H1 (cell line): ENCODE measurements at regions not wholly inside any gene's neighbourhood (a gene's known extent, or its start where the extent isn't known, plus 50 kb on each side); places are given as distances from the start of the nearest gene placed in this dataset.

ENCODE experiments used
- CTCF ChIA-PET: fragments of 300-600 bp; sonication (Branson Sonifier 250); formaldehyde crosslinking; loops from one replicate; lab custom pipeline; 2021; ENCODE audit not compliant: partially characterized antibody; lab: Charles Lee
- POLR2A ChIA-PET: fragments of 300-600 bp; sonication (Branson Sonifier 250); formaldehyde crosslinking; loops from one replicate; lab custom pipeline; 2021; ENCODE audit warnings: inconsistent platforms; ENCODE audit not compliant: partially characterized antibody; lab: Charles Lee
- DNase-seq, 2 experiments: peaks; one replicate each; pipeline versions ENCODE4 v3.0.0 to v3.0.0-alpha.2; 2010 to 2022; ENCODE audit warnings: low spot score in 2 of 2, low read depth in 1 of 2, mixed read lengths in 1 of 2
- FAIRE-seq: peaks from 2 replicates; lab custom pipeline; 2011; peaks lifted over from hg19 to GRCh38; lab: Jason Lieb, UNC
- H2AFZ ChIP-seq: 2 replicates; pipeline ENCODE4 v1.8.1; 2012; ENCODE audit warnings: low read length, inconsistent platforms
- H2AK5ac ChIP-seq: 2 replicates; pipeline ENCODE4 v1.6.1; 2013; ENCODE audit warnings: low read depth, low read length
- H2BK120ac ChIP-seq: replicated peaks from 2 replicates; pipeline ENCODE3; 2013; ENCODE audit warnings: low read depth, low read length, inconsistent platforms
- H2BK12ac ChIP-seq: 2 replicates; pipeline ENCODE4 v1.6.1; 2013; ENCODE audit warnings: low read depth, low read length
- H2BK15ac ChIP-seq: 2 replicates; pipeline ENCODE4 v1.6.1; 2013; ENCODE audit warnings: low read length
- H2BK20ac ChIP-seq: 2 replicates; pipeline ENCODE4 v1.6.1; 2013; ENCODE audit warnings: low read length
- H2BK5ac ChIP-seq: 2 replicates; pipeline ENCODE4 v1.6.1; 2013; ENCODE audit warnings: low read depth, low read length
- H3K14ac ChIP-seq: 2 replicates; pipeline ENCODE4 v1.6.1; 2013; ENCODE audit warnings: inconsistent platforms; ENCODE audit not compliant: insufficient read length
- H3K18ac ChIP-seq: 2 replicates; pipeline ENCODE4 v1.6.1; 2013; ENCODE audit warnings: low read length; ENCODE audit errors: extremely low read depth
- H3K23ac ChIP-seq: 2 replicates; pipeline ENCODE4 v1.6.1; 2013; ENCODE audit warnings: inconsistent platforms; ENCODE audit not compliant: insufficient read length
- H3K23me2 ChIP-seq: 2 replicates; pipeline ENCODE4 v1.6.1; 2013; ENCODE audit warnings: low read depth, low read length
- H3K27ac ChIP-seq: 2 replicates; pipeline ENCODE4 v1.6.1; 2011; ENCODE audit warnings: low read depth, low read length, inconsistent platforms
- H3K27me3 ChIP-seq, 4 experiments: replicated peaks in 1 of 4; 1 replicate in 1 of 4; 2 replicates in 3 of 4; pipeline versions ENCODE4 v1.6.1 to v1.8.1; 2011 to 2013; ENCODE audit warnings: low read length in 3 of 4, mild to moderate bottlenecking in 3 of 4, inconsistent platforms in 2 of 4, mixed read lengths in 2 of 4, moderate library complexity in 1 of 4; ENCODE audit not compliant: control insufficient read depth in 3 of 4, insufficient read depth in 3 of 4; ENCODE audit errors: extremely low read depth in 1 of 4
- H3K36me3 ChIP-seq, 4 experiments: 2 replicates each; pipeline versions ENCODE4 v1.6.1 to v1.8.1; 2011 to 2013; ENCODE audit warnings: mild to moderate bottlenecking in 4 of 4, low read length in 3 of 4, moderate library complexity in 2 of 4, control low read depth in 1 of 4, inconsistent platforms in 1 of 4; ENCODE audit not compliant: insufficient read depth in 4 of 4, control insufficient read depth in 2 of 4
- H3K4ac ChIP-seq: replicated peaks from 2 replicates; pipeline ENCODE3; 2013; ENCODE audit warnings: low read length, low read depth, mixed read lengths, inconsistent platforms; ENCODE audit not compliant: insufficient read length
- H3K4me1 ChIP-seq, 4 experiments: replicated peaks in 1 of 4; 1 replicate in 1 of 4; 2 replicates in 3 of 4; pipeline versions ENCODE4 v1.6.1 to v1.8.1; 2011 to 2013; ENCODE audit warnings: low read length in 3 of 4, inconsistent platforms in 2 of 4, mixed read lengths in 1 of 4; ENCODE audit not compliant: insufficient read depth in 4 of 4, control insufficient read depth in 3 of 4
- H3K4me2 ChIP-seq, 2 experiments: 2 replicates each; pipeline versions ENCODE4 v1.6.1 to v1.8.1; 2011 to 2013; ENCODE audit warnings: low read depth in 2 of 2, low read length in 2 of 2, control low read depth in 1 of 2, inconsistent platforms in 1 of 2, mild to moderate bottlenecking in 1 of 2; ENCODE audit not compliant: insufficient read depth in 1 of 2
- H3K4me3 ChIP-seq, 4 experiments: fragments of 200-600, 300-600 bp in 1 of 4; sonication (generic), shearing (Covaris generic), sonication (Bioruptor Twin) in 1 of 4; 2 replicates each; pipeline versions ENCODE4 v1.5.1 to v1.8.1; 2011 to 2016; ENCODE audit warnings: low read length in 4 of 4, low read depth in 3 of 4, control low read depth in 2 of 4, inconsistent platforms in 2 of 4, mild to moderate bottlenecking in 2 of 4, mixed read lengths in 1 of 4, moderate library complexity in 1 of 4; ENCODE audit not compliant: insufficient read depth in 2 of 4; ENCODE audit errors: extremely low read depth in 1 of 4
- H3K56ac ChIP-seq: replicated peaks from 2 replicates; pipeline ENCODE3; 2013; ENCODE audit warnings: low read depth, mild to moderate bottlenecking, mixed read lengths, low read length, inconsistent platforms; ENCODE audit not compliant: insufficient read length
- H3K79me1 ChIP-seq: 2 replicates; pipeline ENCODE4 v1.6.1; 2013; ENCODE audit warnings: low read depth, low read length, control low read depth
- H3K79me2 ChIP-seq, 2 experiments: 2 replicates each; pipeline versions ENCODE4 v1.6.1 to v1.8.1; 2012 to 2013; ENCODE audit warnings: low read length in 2 of 2, mild to moderate bottlenecking in 2 of 2, inconsistent platforms in 1 of 2; ENCODE audit not compliant: insufficient read depth in 2 of 2, control insufficient read depth in 1 of 2
- H3K9ac ChIP-seq, 4 experiments: replicated peaks in 1 of 4; 1 replicate in 1 of 4; 2 replicates in 3 of 4; pipeline versions ENCODE4 v1.6.1 to v1.8.1; 2011 to 2013; ENCODE audit warnings: low read depth in 3 of 4, low read length in 3 of 4, control low read depth in 2 of 4, mild to moderate bottlenecking in 2 of 4, moderate library complexity in 2 of 4, inconsistent platforms in 1 of 4; ENCODE audit errors: extremely low read depth in 1 of 4
- H3K9me3 ChIP-seq, 2 experiments: 2 replicates each; pipeline versions ENCODE4 v1.6.1 to v1.8.1; 2012 to 2013; ENCODE audit warnings: mild to moderate bottlenecking in 2 of 2, moderate library complexity in 2 of 2, control low read depth in 1 of 2, inconsistent platforms in 1 of 2, low read depth in 1 of 2, low read length in 1 of 2, mixed read lengths in 1 of 2; ENCODE audit not compliant: insufficient read depth in 2 of 2
- H4K20me1 ChIP-seq, 2 experiments: replicated peaks in 1 of 2; 2 replicates each; pipeline versions ENCODE3 to v1.8.1; 2011 to 2013; ENCODE audit warnings: inconsistent platforms in 2 of 2, low read length in 2 of 2, mild to moderate bottlenecking in 1 of 2; ENCODE audit not compliant: insufficient read depth in 2 of 2, control insufficient read depth in 1 of 2
- H4K5ac ChIP-seq: 2 replicates; pipeline ENCODE4 v1.6.1; 2013; ENCODE audit warnings: low read length, low read depth, mixed read lengths, inconsistent platforms; ENCODE audit not compliant: insufficient read length
- H4K8ac ChIP-seq: 2 replicates; pipeline ENCODE4 v1.8.0; 2013; ENCODE audit warnings: mild to moderate bottlenecking, moderate library complexity, low read length, inconsistent platforms; ENCODE audit not compliant: insufficient read depth; ENCODE audit errors: extremely low read depth
- H4K91ac ChIP-seq: replicated peaks from 2 replicates; pipeline ENCODE3; 2013; ENCODE audit warnings: low read length, mixed read lengths, inconsistent platforms; ENCODE audit not compliant: insufficient read length
- ASH2L ChIP-seq: fragments of 200-600, 300-600 bp; sonication (generic); IDR thresholded peaks from one replicate; pipeline ENCODE4 v1.7.1; 2017; ENCODE audit warnings: low read length
- GABPA ChIP-seq: IDR thresholded peaks from 2 replicates; pipeline ENCODE4 v1.6.1; 2011; ENCODE audit warnings: mild to moderate bottlenecking, low read length, moderate library complexity, borderline replicate concordance; ENCODE audit not compliant: insufficient read depth
- JUN ChIP-seq: IDR thresholded peaks from 2 replicates; pipeline ENCODE4 v1.6.1; 2011; ENCODE audit warnings: low read depth, mild to moderate bottlenecking, improper control_type of control experiment, low read length
- WGBS, 2 experiments: shearing (Covaris generic) in 1 of 2; methylation state at CpG; one replicate each; pipeline versions ENCODE4 v1.1.6 to v1.1.7; 2013 to 2015; ENCODE audit warnings: low lambda C conversion rate in 2 of 2, mixed read lengths in 2 of 2, inconsistent platforms in 1 of 2, low coverage in 1 of 2, missing lambda C conversion rate in 1 of 2; ENCODE audit not compliant: insufficient replicate concordance in 2 of 2, insufficient coverage in 1 of 2, insufficient read length in 1 of 2; ENCODE audit errors: extremely low coverage in 1 of 2, missing lambda C conversion rate in 1 of 2; 5-methylcytosine and 5-hydroxymethylcytosine counted together

GRCh38 chr15:31573759-31574158, 247.1 kb downstream of the KLF13 start:
- Histone ChIP-seq H3K4me2 (no peak overlapping the region), H2BK120ac (no peak overlapping the region), H3K4me3 (no peak overlapping the region), H3K18ac (no peak overlapping the region), H2AK5ac (no peak overlapping the region), H4K5ac (no peak overlapping the region), H4K20me1 (no peaks in the 10 kb centered on the region), H3K36me3 (no peaks in the 10 kb centered on the region), H3K4ac (no peak overlapping the region), H3K27ac (no peak overlapping the region), H2BK12ac (no peak overlapping the region), H3K9me3 (0 out of 4 replicates have a peak, but pooled peaks cover 0 to 3% of the 10 kb centered on the region in 2 experiments)
- POLR2A ChIA-PET: no interaction called here
- CTCF ChIA-PET: interaction anchor here (0.7 to 1.1 kb wide), 2 partner anchors 17 to 72 kb away, joined by 3 read pairs; no protein-coding TSS in a partner anchor
- FAIRE-seq: no peak
- 98% methylated on average over 3 of the region's 3 CpGs; no CpG with 5 or more reads in 1 of the 2 experiments for WGBS, 2 experiments
- DNase-seq: no peak
- TF ChIP-seq ASH2L: no peak
- TF ChIP-seq GABPA: no peak
- no peak for TF ChIP-seq JUN
- TF ChIP-seq, all 59 proteins: peak for 0
- no peaks in the 10 kb centered on the region for H3K23me2 ChIP-seq
- H3K27me3 ChIP-seq: no peaks in the 10 kb centered on the region
- no peak overlapping the region for H2BK20ac ChIP-seq
- no peak overlapping the region for H3K23ac ChIP-seq
- no peak overlapping the region for H3K56ac ChIP-seq
- H4K91ac ChIP-seq: no peak overlapping the region
- H3K4me1 ChIP-seq: peaks cover 0 to 4% (median under 1%) of the 10 kb centered on the region in 4 experiments; a peak in 3 of 7 replicates
- no peaks in the 10 kb centered on the region for H3K79me2 ChIP-seq
- H3K79me1 ChIP-seq: no peaks in the 10 kb centered on the region
- H3K9ac ChIP-seq: no peak overlapping the region
- no peak overlapping the region for H4K8ac ChIP-seq
- H2AFZ ChIP-seq: no peak overlapping the region
- no peak overlapping the region for H3K14ac ChIP-seq
- no peak overlapping the region for H2BK15ac ChIP-seq
- H2BK5ac ChIP-seq: no peak overlapping the region
